ENCODE measurements at regions not wholly inside any gene's neighbourhood (a gene's known extent, or its start where the extent isn't known, plus 50 kb on each side); places are given as distances from the start of the nearest gene placed in this dataset.

GRCh38 chr4:54941994-54942552, 183.3 kb downstream of the KDR start:
- in situ Hi-C loops (cut with HindIII; ENCODE audit: low pct_ligation_motif_present, low pct_unique_long_range_greater_than_20kb, low sequenced_read_pairs): no loop called here
- no peak for DNase-seq

GRCh38 chr4:54940996-54941865, 184.2 kb downstream of the KDR start:
- in situ Hi-C loops (cut with HindIII; ENCODE audit: low pct_ligation_motif_present, low pct_unique_long_range_greater_than_20kb, low sequenced_read_pairs): no loop called here
- no peak for DNase-seq

GRCh38 chr4:54937501-54937900, 187.9 kb downstream of the KDR start:
- in situ Hi-C loops (cut with HindIII; ENCODE audit: low pct_ligation_motif_present, low pct_unique_long_range_greater_than_20kb, low sequenced_read_pairs): no loop called here
- DNase-seq: no peak

- DNase-seq: no peak
- in situ Hi-C loops (cut with HindIII; ENCODE audit: low pct_ligation_motif_present, low pct_unique_long_range_greater_than_20kb, low sequenced_read_pairs): no loop called here
Measured at GRCh38 chr4:54933579-54933978, 191.8 kb downstream of the KDR start.

GRCh38 chr4:54930226-54930625, 195.2 kb downstream of the KDR start:
- in situ Hi-C loops (cut with HindIII; ENCODE audit: low pct_ligation_motif_present, low pct_unique_long_range_greater_than_20kb, low sequenced_read_pairs): no loop called here
- DNase-seq: no peak

- DNase-seq: no peak
- in situ Hi-C loops (cut with HindIII; ENCODE audit: low pct_ligation_motif_present, low pct_unique_long_range_greater_than_20kb, low sequenced_read_pairs): no loop called here
Measured at GRCh38 chr4:54929459-54929858, 195.9 kb downstream of the KDR start.

- no peak for DNase-seq
- in situ Hi-C loops (cut with HindIII; ENCODE audit: low pct_ligation_motif_present, low pct_unique_long_range_greater_than_20kb, low sequenced_read_pairs): no loop called here
Measured at GRCh38 chr4:54924891-54925290, 200.5 kb downstream of the KDR start.

- in situ Hi-C loops (cut with HindIII; ENCODE audit: low pct_ligation_motif_present, low pct_unique_long_range_greater_than_20kb, low sequenced_read_pairs): no loop called here
- DNase-seq: no peak
Measured at GRCh38 chr4:54915276-54915675, 210.1 kb downstream of the KDR start.

GRCh38 chr4:54914781-54915180, 210.6 kb downstream of the KDR start:
- in situ Hi-C loops (cut with HindIII; ENCODE audit: low pct_ligation_motif_present, low pct_unique_long_range_greater_than_20kb, low sequenced_read_pairs): no loop called here
- DNase-seq: no peak

- in situ Hi-C loops (cut with HindIII; ENCODE audit: low pct_ligation_motif_present, low pct_unique_long_range_greater_than_20kb, low sequenced_read_pairs): no loop called here
- DNase-seq: no peak
Measured at GRCh38 chr4:54913751-54914526, 211.5 kb downstream of the KDR start.

GRCh38 chr4:54912155-54912554, 213.2 kb downstream of the KDR start:
- in situ Hi-C loops (cut with HindIII; ENCODE audit: low pct_ligation_motif_present, low pct_unique_long_range_greater_than_20kb, low sequenced_read_pairs): no loop called here
- no peak for DNase-seq

GRCh38 chr4:54909961-54910360, 215.4 kb downstream of the KDR start:
- in situ Hi-C loops (cut with HindIII; ENCODE audit: low pct_ligation_motif_present, low pct_unique_long_range_greater_than_20kb, low sequenced_read_pairs): no loop called here
- no peak for DNase-seq

GRCh38 chr4:54908763-54909162, 216.6 kb downstream of the KDR start:
- in situ Hi-C loops (cut with HindIII; ENCODE audit: low pct_ligation_motif_present, low pct_unique_long_range_greater_than_20kb, low sequenced_read_pairs): no loop called here
- no peak for DNase-seq

- in situ Hi-C loops (cut with HindIII; ENCODE audit: low pct_ligation_motif_present, low pct_unique_long_range_greater_than_20kb, low sequenced_read_pairs): no loop called here
- no peak for DNase-seq
Measured at GRCh38 chr4:54904953-54905352, 220.4 kb downstream of the KDR start.

GRCh38 chr4:54902976-54903375, 222.4 kb downstream of the KDR start:
- DNase-seq: no peak
- in situ Hi-C loops (cut with HindIII; ENCODE audit: low pct_ligation_motif_present, low pct_unique_long_range_greater_than_20kb, low sequenced_read_pairs): no loop called here

GRCh38 chr4:54902271-54902670, 223.1 kb downstream of the KDR start:
- DNase-seq: no peak
- in situ Hi-C loops (cut with HindIII; ENCODE audit: low pct_ligation_motif_present, low pct_unique_long_range_greater_than_20kb, low sequenced_read_pairs): no loop called here

GRCh38 chr4:54901202-54901601, 224.2 kb downstream of the KDR start:
- in situ Hi-C loops (cut with HindIII; ENCODE audit: low pct_ligation_motif_present, low pct_unique_long_range_greater_than_20kb, low sequenced_read_pairs): no loop called here
- DNase-seq: no peak

- in situ Hi-C loops (cut with HindIII; ENCODE audit: low pct_ligation_motif_present, low pct_unique_long_range_greater_than_20kb, low sequenced_read_pairs): no loop called here
- DNase-seq: no peak
Measured at GRCh38 chr4:54898656-54899340, 226.6 kb downstream of the KDR start.

- DNase-seq: no peak
- in situ Hi-C loops (cut with HindIII; ENCODE audit: low pct_ligation_motif_present, low pct_unique_long_range_greater_than_20kb, low sequenced_read_pairs): no loop called here
Measured at GRCh38 chr4:54898056-54898562, 227.3 kb downstream of the KDR start.
